GM23338 (cell line): ENCODE measurements at regions not wholly inside any gene's neighbourhood (a gene's known extent, or its start where the extent isn't known, plus 50 kb on each side); places are given as distances from the start of the nearest gene placed in this dataset.

Source experiments
- ATAC-seq: fragments of 200-7000 bp; cut with Tn5 transposase; 3 replicates; pipeline ENCODE4 v1.9.1; 2020
- DNase-seq: peaks from one replicate; pipeline ENCODE4 v3.0.0-alpha.2; 2015; ENCODE audit warnings: low spot score
- H2AFZ ChIP-seq: fragments of 200-600 bp; sonication (generic); 2 replicates; pipeline ENCODE4 v1.8.0; 2016; ENCODE audit warnings: antibody characterized with exemption, mild to moderate bottlenecking, moderate library complexity
- H3F3A ChIP-seq: fragments of 200-600 bp; sonication (generic); replicated peaks from 2 replicates; pipeline ENCODE4 v1.8.0; 2017; ENCODE audit warnings: antibody characterized with exemption, mixed run types, low read depth
- H3K27ac ChIP-seq: fragments of 200-600 bp; sonication (generic); 2 replicates; pipeline ENCODE4 v1.6.1; 2016; ENCODE audit warnings: low read depth
- H3K27me3 ChIP-seq: fragments of 200-600 bp; sonication (generic); 2 replicates; pipeline ENCODE4 v1.8.0; 2016; ENCODE audit warnings: mild to moderate bottlenecking, mixed run types, moderate library complexity; ENCODE audit not compliant: insufficient read depth
- H3K36me3 ChIP-seq: fragments of 200-600 bp; sonication (generic); 2 replicates; pipeline ENCODE4 v1.8.0; 2016; ENCODE audit warnings: mild to moderate bottlenecking; ENCODE audit not compliant: insufficient read depth
- H3K4me1 ChIP-seq: fragments of 200-600 bp; sonication (generic); 2 replicates; pipeline ENCODE4 v1.8.0; 2016; ENCODE audit warnings: mild to moderate bottlenecking, moderate library complexity; ENCODE audit not compliant: insufficient read depth
- H3K4me2 ChIP-seq: fragments of 200-600 bp; sonication (generic); 2 replicates; pipeline ENCODE4 v1.7.1; 2017; ENCODE audit warnings: mixed run types
- H3K4me3 ChIP-seq: fragments of 200-600 bp; sonication (generic); 2 replicates; pipeline ENCODE4 v1.6.1; 2016; ENCODE audit warnings: mixed run types
- H3K79me2 ChIP-seq: fragments of 200-600 bp; sonication (generic); replicated peaks from 2 replicates; pipeline ENCODE4 v1.8.0; 2017; ENCODE audit warnings: mild to moderate bottlenecking; ENCODE audit not compliant: insufficient read depth
- H3K9me2 ChIP-seq: fragments of 200-600 bp; sonication (generic); 2 replicates; pipeline ENCODE4 v1.8.0; 2017; ENCODE audit not compliant: insufficient read depth
- H4K20me1 ChIP-seq: fragments of 200-600 bp; sonication (generic); replicated peaks from 2 replicates; pipeline ENCODE4 v1.8.0; 2017; ENCODE audit warnings: mild to moderate bottlenecking; ENCODE audit not compliant: insufficient read depth
- H3K27ac Mint-ChIP-seq: 2 replicates; pipeline ENCODE4 v1.8.0; 2020; ENCODE audit warnings: inconsistent platforms, mild to moderate bottlenecking, moderate library complexity, mixed read lengths
- H3K27me3 Mint-ChIP-seq: 3 replicates; pipeline ENCODE4 v1.8.0; 2022; ENCODE audit warnings: low read depth, mild to moderate bottlenecking, moderate library complexity, mixed read lengths, inconsistent platforms; ENCODE audit not compliant: insufficient read depth, poor library complexity
- H3K36me3 Mint-ChIP-seq: 3 replicates; pipeline ENCODE4 v1.8.0; 2021; ENCODE audit warnings: low read depth, mild to moderate bottlenecking, inconsistent platforms, moderate library complexity, mixed read lengths
- H3K4me1 Mint-ChIP-seq: 3 replicates; pipeline ENCODE4 v1.8.0; 2020; ENCODE audit warnings: mild to moderate bottlenecking, inconsistent platforms, mixed read lengths
- H3K4me3 Mint-ChIP-seq: 3 replicates; pipeline ENCODE4 v1.8.0; 2021; ENCODE audit warnings: moderate library complexity, mild to moderate bottlenecking, inconsistent platforms, mixed read lengths
- H3K9me3 Mint-ChIP-seq: 3 replicates; pipeline ENCODE4 v1.8.0; 2020; ENCODE audit warnings: moderate library complexity, mild to moderate bottlenecking, inconsistent platforms, mixed read lengths
- CTCF ChIP-seq, 2 experiments: fragments of 200-600 bp in 1 of 2; sonication (generic) in 1 of 2; conservative IDR thresholded peaks; 2 replicates each; pipeline versions ENCODE4 v1.5.1 to v1.6.1; 2016 to 2017; ENCODE audit warnings: antibody characterized with exemption in 2 of 2, low read depth in 2 of 2, mild to moderate bottlenecking in 2 of 2, moderate library complexity in 1 of 2
- POLR2AphosphoS5 ChIP-seq: IDR thresholded peaks from 2 replicates; pipeline ENCODE4 v1.6.1; 2016; ENCODE audit warnings: antibody characterized with exemption, low read depth
- ZNF462 ChIP-seq: fragments of 250-450 bp; sonication (Bioruptor Pico); IDR thresholded peaks from 2 replicates; pipeline ENCODE4 v1.5.0; 2020; ENCODE audit warnings: mild to moderate bottlenecking, moderate library complexity

GRCh38 chr1:101357444-101357986 is 120.7 kb downstream of the S1PR1 start:
- H3K4me1 ChIP-seq, result no peaks in the 10 kb centered on the region
- Mint-ChIP-seq H3K36me3 (no peaks in the 10 kb centered on the region), H3K27ac (no peak overlapping the region), H3K27me3 (peaks cover 6% of the 10 kb centered on the region), H3K4me1 (peaks cover 6% of the 10 kb centered on the region; the same call in 2 of the 3 replicates), H3K9me3 (peaks cover 3% of the 10 kb centered on the region; the same call in 1 of the 3 replicates), H3K4me3 (no peak overlapping the region)
- peaks cover 3% of the 10 kb centered on the region; the same call in 1 of the 2 replicates for H3K9me2 ChIP-seq
- H2AFZ ChIP-seq, result no peak overlapping the region
- H3K27ac ChIP-seq, result no peak overlapping the region
- no peaks in the 10 kb centered on the region for H3K27me3 ChIP-seq
- DNase-seq (peak; percentile 82), ATAC-seq (peak; percentile 99)
- H3K4me3 ChIP-seq, result no peak overlapping the region
- H3K36me3 ChIP-seq, result no peaks in the 10 kb centered on the region
- peak; percentile 90 to 98 for TF ChIP-seq CTCF (conservative IDR thresholded peaks at IDR 0.05; ENCODE audit: low read depth in 2 of 2)
- no peak for TF ChIP-seq ZNF462
- H3K79me2 ChIP-seq, result no peaks in the 10 kb centered on the region
- no peak overlapping the region for H3K4me2 ChIP-seq
- H3F3A ChIP-seq, result no peaks in the 10 kb centered on the region
- H4K20me1 ChIP-seq, result no peaks in the 10 kb centered on the region

- Mint-ChIP-seq H3K4me1 (peaks cover 11% of the 10 kb centered on the region), H3K27ac (no peak overlapping the region), H3K36me3 (no peaks in the 10 kb centered on the region; the same call in 2 of the 3 replicates), H3K27me3 (peaks cover 6% of the 10 kb centered on the region), H3K9me3 (peaks cover 3% of the 10 kb centered on the region; the same call in 1 of the 3 replicates), H3K4me3 (no peak overlapping the region)
- Histone ChIP-seq H3K9me2 (peaks cover 11% of the 10 kb centered on the region; the same call in 1 of the 2 replicates), H3F3A (no peaks in the 10 kb centered on the region), H3K27me3 (no peaks in the 10 kb centered on the region), H2AFZ (no peak overlapping the region), H3K4me1 (no peaks in the 10 kb centered on the region), H4K20me1 (no peaks in the 10 kb centered on the region), H3K4me2 (no peak overlapping the region), H3K27ac (no peak overlapping the region), H3K4me3 (no peak overlapping the region), H3K79me2 (no peaks in the 10 kb centered on the region), H3K36me3 (no peaks in the 10 kb centered on the region)
- DNase-seq (no peak), ATAC-seq (no peak)
- TF ChIP-seq POLR2AphosphoS5 (no peak), ZNF462 (no peak)
Observed at GRCh38 chr1:101360506-101360905, 123.7 kb downstream of the S1PR1 start.
